CD1c-positive myeloid dendritic cell (primary cell): ENCODE measurements at regions not wholly inside any gene's neighbourhood (a gene's known extent, or its start where the extent isn't known, plus 50 kb on each side); places are given as distances from the start of the nearest gene placed in this dataset.
"Not testable (repeated sequence)": the region's sequence is repeated elsewhere in the genome, so short reads cannot be mapped to it uniquely, and the experiment has no call there.

Source experiments
- DNase-seq: peaks from one replicate; pipeline ENCODE4 v3.0.0-alpha.2; 2016; ENCODE audit errors: extremely low spot score

GRCh38 chr10:44742248-44742647 is 168.9 kb upstream of the TMEM72 start:
- DNase-seq = no peak

- DNase-seq = no peak
Observed at GRCh38 chr10:44743535-44743934, 167.6 kb upstream of the TMEM72 start.

GRCh38 chr10:44745920-44746319 is 165.2 kb upstream of the TMEM72 start:
- DNase-seq = no peak

GRCh38 chr10:44747593-44748172 is 163.5 kb upstream of the TMEM72 start:
- no peak for DNase-seq

- no peak for DNase-seq
Observed at GRCh38 chr10:44749151-44749550, 162.0 kb upstream of the TMEM72 start.

GRCh38 chr10:44752451-44753441 is 158.4 kb upstream of the TMEM72 start:
- no peak for DNase-seq

GRCh38 chr10:44754355-44754754 is 156.8 kb upstream of the TMEM72 start:
- not testable (repeated sequence) for DNase-seq

- no peak for DNase-seq
Observed at GRCh38 chr10:44755481-44755880, 155.7 kb upstream of the TMEM72 start.

GRCh38 chr10:44756216-44756615 is 154.9 kb upstream of the TMEM72 start:
- no peak for DNase-seq

- no peak for DNase-seq
Observed at GRCh38 chr10:44757551-44758205, 153.5 kb upstream of the TMEM72 start.

- peak; percentile 2 for DNase-seq
Observed at GRCh38 chr10:44759122-44759521, 152.0 kb upstream of the TMEM72 start.

GRCh38 chr10:44760513-44760912 is 150.6 kb upstream of the TMEM72 start:
- DNase-seq = no peak

GRCh38 chr10:44761076-44761475 is 150.1 kb upstream of the TMEM72 start:
- no peak for DNase-seq

GRCh38 chr10:44763331-44763730 is 147.8 kb upstream of the TMEM72 start:
- no peak for DNase-seq

- DNase-seq = no peak
Observed at GRCh38 chr10:44765299-44765698, 145.8 kb upstream of the TMEM72 start.

- no peak for DNase-seq
Observed at GRCh38 chr10:44766631-44767030, 144.5 kb upstream of the TMEM72 start.

GRCh38 chr10:44769450-44769849 is 141.7 kb upstream of the TMEM72 start:
- no peak for DNase-seq

- no peak for DNase-seq
Observed at GRCh38 chr10:44771233-44771995, 139.7 kb upstream of the TMEM72 start.

- no peak for DNase-seq
Observed at GRCh38 chr10:44773565-44773964, 137.6 kb upstream of the TMEM72 start.

GRCh38 chr10:44774676-44775401 is 136.3 kb upstream of the TMEM72 start:
- DNase-seq = no peak

- DNase-seq = no peak
Observed at GRCh38 chr10:44775402-44775741, 135.8 kb upstream of the TMEM72 start.
